AG04450 (cell line): ENCODE measurements at regions not wholly inside any gene's neighbourhood (a gene's known extent, or its start where the extent isn't known, plus 50 kb on each side); places are given as distances from the start of the nearest gene placed in this dataset.

ENCODE experiments used
- CTCF ChIA-PET: fragments of 300-600, 350-600 bp; formaldehyde crosslinking; extraction: SDS; loops from one replicate; lab custom pipeline; 2022; ENCODE audit warnings: antibody characterized with exemption, inconsistent platforms; lab: Charles Lee
- POLR2A ChIA-PET: fragments of 350-600 bp; formaldehyde crosslinking; extraction: SDS; loops from one replicate; lab custom pipeline; 2021; ENCODE audit warnings: antibody characterized with exemption, inconsistent platforms; lab: Yijun Ruan, JAX
- DNase-seq: peaks from one replicate; pipeline ENCODE4 v3.0.0-alpha.2; 2011; ENCODE audit warnings: low read depth, low spot score
- H3K27ac ChIP-seq: one replicate; pipeline ENCODE4 v1.5.1; 2012; ENCODE audit warnings: low read depth, low read length, control low read depth
- H3K27me3 ChIP-seq: one replicate; pipeline ENCODE4 v1.6.0; 2012; ENCODE audit warnings: low read length; ENCODE audit not compliant: control insufficient read depth, insufficient read depth
- H3K4me3 ChIP-seq: 2 replicates; pipeline ENCODE4 v1.5.1; 2011; ENCODE audit warnings: mild to moderate bottlenecking, low read depth, low read length, control low read depth
- H3K9me3 ChIP-seq: 2 replicates; pipeline ENCODE4 v1.5.1; 2012; ENCODE audit warnings: low read length; ENCODE audit not compliant: control insufficient read depth, insufficient read depth
- TF ChIP-seq, protein P1 (sequence below): IDR thresholded peaks from 2 replicates; pipeline ENCODE4 v1.5.1; 2011; ENCODE audit warnings: low read depth, low read length, control low read depth, inconsistent platforms

GRCh38 chr18:39990540-39990939, 1964.5 kb upstream of the PIK3C3 start:
- Histone ChIP-seq H3K4me3 (no peak overlapping the region), H3K27me3 (no peaks in the 10 kb centered on the region), H3K27ac (no peak overlapping the region), H3K9me3 (no peaks in the 10 kb centered on the region)
- TF ChIP-seq, protein P1, sequence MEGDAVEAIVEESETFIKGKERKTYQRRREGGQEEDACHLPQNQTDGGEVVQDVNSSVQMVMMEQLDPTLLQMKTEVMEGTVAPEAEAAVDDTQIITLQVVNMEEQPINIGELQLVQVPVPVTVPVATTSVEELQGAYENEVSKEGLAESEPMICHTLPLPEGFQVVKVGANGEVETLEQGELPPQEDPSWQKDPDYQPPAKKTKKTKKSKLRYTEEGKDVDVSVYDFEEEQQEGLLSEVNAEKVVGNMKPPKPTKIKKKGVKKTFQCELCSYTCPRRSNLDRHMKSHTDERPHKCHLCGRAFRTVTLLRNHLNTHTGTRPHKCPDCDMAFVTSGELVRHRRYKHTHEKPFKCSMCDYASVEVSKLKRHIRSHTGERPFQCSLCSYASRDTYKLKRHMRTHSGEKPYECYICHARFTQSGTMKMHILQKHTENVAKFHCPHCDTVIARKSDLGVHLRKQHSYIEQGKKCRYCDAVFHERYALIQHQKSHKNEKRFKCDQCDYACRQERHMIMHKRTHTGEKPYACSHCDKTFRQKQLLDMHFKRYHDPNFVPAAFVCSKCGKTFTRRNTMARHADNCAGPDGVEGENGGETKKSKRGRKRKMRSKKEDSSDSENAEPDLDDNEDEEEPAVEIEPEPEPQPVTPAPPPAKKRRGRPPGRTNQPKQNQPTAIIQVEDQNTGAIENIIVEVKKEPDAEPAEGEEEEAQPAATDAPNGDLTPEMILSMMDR = no peak
- no peak for DNase-seq
- ChIA-PET POLR2A (no interaction called here), CTCF (no interaction called here)

DNA sequence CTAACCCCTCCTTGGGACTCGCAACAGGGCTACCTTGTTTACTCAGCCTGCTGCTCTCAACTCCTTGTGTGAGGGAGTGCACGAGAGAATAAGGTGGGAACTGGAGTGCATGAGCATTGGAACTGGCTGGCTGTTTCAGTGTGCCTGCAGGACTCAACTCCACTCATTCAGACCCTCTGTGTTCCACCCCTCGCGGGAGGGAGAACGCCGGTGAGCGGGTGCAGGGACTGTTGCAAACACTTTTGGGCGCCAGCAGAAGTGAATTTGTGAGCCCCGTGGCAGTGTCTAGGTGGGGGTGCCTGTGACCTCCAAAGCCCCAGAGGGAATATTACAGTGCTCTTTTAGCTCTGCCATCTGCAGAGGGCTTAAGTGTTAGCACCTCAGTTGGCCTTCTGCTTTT, 1978.3 kb upstream of the PIK3C3 start:
- H3K27ac ChIP-seq = no peak overlapping the region
- ChIA-PET CTCF (no interaction called here), POLR2A (no interaction called here)
- H3K27me3 ChIP-seq = no peaks in the 10 kb centered on the region
- TF ChIP-seq, protein P1 = no peak
- H3K4me3 ChIP-seq = no peak overlapping the region
- H3K9me3 ChIP-seq = no peaks in the 10 kb centered on the region
- DNase-seq = no peak

- POLR2A ChIA-PET = no interaction called here
- CTCF ChIA-PET = no interaction called here
- Histone ChIP-seq H3K4me3 (no peak overlapping the region), H3K27me3 (no peaks in the 10 kb centered on the region), H3K9me3 (no peaks in the 10 kb centered on the region), H3K27ac (no peak overlapping the region)
- no peak for DNase-seq
- TF ChIP-seq, protein P1 = no peak
Observed at GRCh38 chr18:39972521-39972920, 1982.5 kb upstream of the PIK3C3 start.

DNA sequence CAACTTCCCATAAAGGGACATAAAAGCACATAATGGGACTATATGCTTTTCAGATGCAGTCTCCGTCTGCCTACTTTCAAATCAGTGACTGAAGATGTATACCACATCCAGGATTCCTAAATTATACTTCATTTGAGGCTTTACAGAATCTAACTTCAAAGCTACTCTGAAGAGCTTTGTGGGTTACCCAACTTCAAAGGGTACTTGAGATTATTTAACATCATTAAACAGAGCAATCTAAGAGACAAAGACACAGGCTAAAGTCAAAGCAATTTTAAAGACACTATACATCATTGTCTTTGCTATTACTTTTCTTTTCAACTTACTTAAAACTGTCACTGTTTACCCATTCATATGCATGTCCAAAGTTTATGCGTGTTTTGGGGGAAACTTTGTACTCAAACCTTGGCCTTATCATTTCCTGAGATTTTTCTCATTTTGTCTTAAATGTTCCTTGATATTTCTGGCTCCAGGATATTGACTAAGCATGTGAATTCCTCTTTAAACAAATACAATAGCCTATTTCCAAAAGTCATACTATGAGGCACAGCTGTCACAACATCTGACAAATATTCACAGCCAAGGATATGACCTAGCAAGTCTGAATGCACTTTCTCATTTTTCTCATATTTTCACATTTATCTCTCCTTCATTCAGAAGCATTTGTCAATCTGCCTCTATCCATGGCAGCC, 1985.1 kb upstream of the PIK3C3 start:
- H3K9me3 ChIP-seq = no peaks in the 10 kb centered on the region
- DNase-seq = no peak
- POLR2A ChIA-PET = no interaction called here
- TF ChIP-seq, protein P1 = no peak
- CTCF ChIA-PET = no interaction called here
- no peak overlapping the region for H3K4me3 ChIP-seq
- H3K27me3 ChIP-seq = no peaks in the 10 kb centered on the region
- H3K27ac ChIP-seq = no peak overlapping the region

- TF ChIP-seq, protein P1 = peak; percentile 39
- no peak overlapping the region for H3K27ac ChIP-seq
- DNase-seq = no peak
- CTCF ChIA-PET = no interaction called here
- H3K9me3 ChIP-seq = no peaks in the 10 kb centered on the region
- POLR2A ChIA-PET = no interaction called here
- no peak overlapping the region for H3K4me3 ChIP-seq
- no peaks in the 10 kb centered on the region for H3K27me3 ChIP-seq
Observed at GRCh38 chr18:39966275-39966674, 1988.8 kb upstream of the PIK3C3 start.
